GM12878 (cell line): ENCODE measurements at regions not wholly inside any gene's neighbourhood (a gene's known extent, or its start where the extent isn't known, plus 50 kb on each side); places are given as distances from the start of the nearest gene placed in this dataset.

ENCODE experiments used
- ATAC-seq: fragments of 200-7000 bp; cut with Tn5 transposase; 3 replicates; pipeline ENCODE4 v1.9.1; 2020; ENCODE audit warnings: mild to moderate bottlenecking, moderate library complexity
- BruUV-seq: library from RNA; stranded (reverse); fragments of 400-500 nt; replicated peaks from 2 replicates; lab custom pipeline; 2021; lab: Mats Ljungman, UMichigan
- CTCF ChIA-PET: fragments of 300-600 bp; sonication (Branson Sonifier 250); formaldehyde crosslinking; extraction: SDS; loops from one replicate; lab custom pipeline; 2021; ENCODE audit warnings: inconsistent platforms; lab: Yijun Ruan, JAX
- POLR2A ChIA-PET: fragments of 350-600 bp; formaldehyde crosslinking; extraction: SDS; loops from one replicate; lab custom pipeline; 2021; ENCODE audit warnings: inconsistent platforms; lab: Charles Lee
- RAD21 ChIA-PET: fragments of 300-600 bp; sonication (Branson Sonifier 250); formaldehyde crosslinking; loops from one replicate; lab custom pipeline; 2023; ENCODE audit warnings: antibody characterized with exemption; ENCODE audit not compliant: unreplicated experiment; lab: Charles Lee
- SMC1A ChIA-PET: fragments of 300-600 bp; sonication (Branson Sonifier 250); formaldehyde crosslinking; loops from one replicate; lab custom pipeline; 2023; ENCODE audit not compliant: unreplicated experiment, uncharacterized antibody; lab: Charles Lee
- DNase-seq: peaks from one replicate; pipeline ENCODE4 v3.0.0-alpha.2; 2011; ENCODE audit warnings: low read depth, low spot score
- FAIRE-seq: peaks from 3 replicates; lab custom pipeline; 2011; peaks lifted over from hg19 to GRCh38; lab: Jason Lieb, UNC
- H2AFZ ChIP-seq: 2 replicates; pipeline ENCODE4 v1.6.0; 2011; ENCODE audit warnings: low read depth, low read length, control low read depth; ENCODE audit not compliant: control insufficient read depth
- H3K27ac ChIP-seq: 2 replicates; pipeline ENCODE4 v1.5.1; 2011; ENCODE audit warnings: control low read depth; ENCODE audit not compliant: control insufficient read depth, insufficient read depth
- H3K27me3 ChIP-seq, 2 experiments: replicated peaks in 1 of 2; 2 replicates each; pipeline versions ENCODE4 v1.6.0 to v1.6.1; 2011; ENCODE audit warnings: low read length in 1 of 2; ENCODE audit not compliant: control insufficient read depth in 2 of 2, insufficient read depth in 2 of 2
- H3K36me3 ChIP-seq, 2 experiments: 2 replicates each; pipeline ENCODE4 v1.5.1; 2011; ENCODE audit warnings: low read length in 1 of 2; ENCODE audit not compliant: control insufficient read depth in 2 of 2, insufficient read depth in 2 of 2
- H3K4me1 ChIP-seq: 2 replicates; pipeline ENCODE4 v1.6.1; 2011; ENCODE audit warnings: mild to moderate bottlenecking, low read length, moderate library complexity, mixed read lengths; ENCODE audit not compliant: control insufficient read depth, insufficient read depth
- H3K4me2 ChIP-seq: 2 replicates; pipeline ENCODE4 v1.6.0; 2011; ENCODE audit warnings: control low read depth; ENCODE audit not compliant: control insufficient read depth, insufficient read depth
- H3K4me3 ChIP-seq: fragments of 200-600 bp; sonication (generic); 2 replicates; pipeline ENCODE4 v1.5.1; 2016
- H3K79me2 ChIP-seq: 2 replicates; pipeline ENCODE4 v1.6.0; 2011; ENCODE audit warnings: low read length; ENCODE audit not compliant: control insufficient read depth, insufficient read depth
- H3K9ac ChIP-seq: 2 replicates; pipeline ENCODE4 v1.8.0; 2011; ENCODE audit warnings: low read length, control low read depth, mixed read lengths; ENCODE audit not compliant: control insufficient read depth, insufficient read depth
- H3K9me3 ChIP-seq: replicated peaks from 3 replicates; pipeline ENCODE4 v1.5.1; 2011; ENCODE audit warnings: mild to moderate bottlenecking, low read length; ENCODE audit not compliant: control insufficient read depth, insufficient read depth
- H4K20me1 ChIP-seq: 2 replicates; pipeline ENCODE4 v1.6.0; 2011; ENCODE audit not compliant: control insufficient read depth, insufficient read depth
- ATF7 ChIP-seq: fragments of 450-650 bp; IDR thresholded peaks from 2 replicates; pipeline ENCODE4 v1.6.1; 2016; ENCODE audit warnings: low read depth, mild to moderate bottlenecking
- CREM ChIP-seq: IDR thresholded peaks from 2 replicates; pipeline ENCODE4 v1.6.1; 2014; ENCODE audit warnings: antibody characterized with exemption, low read depth
- ETV6 ChIP-seq, 2 experiments: fragments of 450-650 bp in 1 of 2; IDR thresholded peaks in 1 of 2; conservative IDR thresholded peaks in 1 of 2; 2 replicates each; pipeline ENCODE4 v1.6.1; 2014; ENCODE audit warnings: antibody characterized with exemption in 1 of 2, borderline replicate concordance in 1 of 2, low read depth in 1 of 2, mild to moderate bottlenecking in 1 of 2, moderate library complexity in 1 of 2
- HDGF ChIP-seq: fragments of 450-650 bp; IDR thresholded peaks from 2 replicates; pipeline ENCODE4 v1.6.1; 2016; ENCODE audit warnings: antibody characterized with exemption
- IKZF1 ChIP-seq: fragments of 450-650 bp; conservative IDR thresholded peaks from 2 replicates; pipeline ENCODE4 v1.6.1; 2017; ENCODE audit warnings: antibody characterized with exemption, mild to moderate bottlenecking
- LARP7 ChIP-seq: fragments of 450-650 bp; IDR thresholded peaks from 2 replicates; pipeline ENCODE4 v1.6.1; 2017; ENCODE audit warnings: mild to moderate bottlenecking
- NFYA ChIP-seq: IDR thresholded peaks from 2 replicates; pipeline ENCODE4 v1.6.1; 2011; ENCODE audit warnings: low read depth, mild to moderate bottlenecking, low read length, improper control_type of control experiment, borderline replicate concordance
- RAD21 ChIP-seq: IDR thresholded peaks from 2 replicates; pipeline ENCODE4 v1.6.1; 2011; ENCODE audit warnings: mild to moderate bottlenecking, low read depth, low read length, moderate library complexity; ENCODE audit not compliant: insufficient read depth
- RUNX3 ChIP-seq: IDR thresholded peaks from 2 replicates; pipeline ENCODE4 v1.6.1; 2012; ENCODE audit warnings: low read length, inconsistent platforms
- SP1 ChIP-seq: IDR thresholded peaks from one replicate; pipeline ENCODE4 v1.6.1; 2011; ENCODE audit warnings: low read depth, low read length
- TAF1 ChIP-seq: IDR thresholded peaks from 2 replicates; pipeline ENCODE4 v1.6.1; 2011; ENCODE audit warnings: mild to moderate bottlenecking, low read depth, low read length, borderline replicate concordance
- ZNF217 ChIP-seq: fragments of 450-650 bp; IDR thresholded peaks from 2 replicates; pipeline ENCODE4 v1.6.1; 2017; ENCODE audit warnings: antibody characterized with exemption, mild to moderate bottlenecking
- whole genome bisulfite sequencing: methylation state at CpG from one replicate; pipeline ENCODE4 v1.1.6; 2016; ENCODE audit warnings: low lambda C conversion rate; ENCODE audit not compliant: insufficient replicate concordance, insufficient coverage; ENCODE audit errors: missing lambda C conversion rate; 5-methylcytosine and 5-hydroxymethylcytosine counted together
- in situ Hi-C: fragments of 300-500 bp; cut with MboI; formaldehyde crosslinking; loops from 9 replicates; pipeline ENCODE4 v1.14.3; 2018; ENCODE audit warnings: mixed read lengths
- intact Hi-C: fragments of 100-400 bp; cut with micrococcal nuclease; formaldehyde crosslinking; loops from one replicate; pipeline ENCODE4 v1.14.2; 2022; ENCODE audit not compliant: unreplicated experiment
- TF ChIP-seq, protein P1 (sequence below): fragments of 450-650 bp; IDR thresholded peaks from 2 replicates; pipeline ENCODE4 v1.6.1; 2017; ENCODE audit warnings: mild to moderate bottlenecking, low read depth, inconsistent platforms; ENCODE audit not compliant: poor library complexity, severe bottlenecking
- TF ChIP-seq, protein P2 (sequence below): IDR thresholded peaks from 2 replicates; pipeline ENCODE4 v1.6.1; 2012; ENCODE audit warnings: low read length, inconsistent platforms

- H3K9ac ChIP-seq, result no peak overlapping the region
- H3K4me2 ChIP-seq, result no peak overlapping the region
- no peaks in the 10 kb centered on the region; a peak in 1 of 4 replicates for H3K27me3 ChIP-seq
- no peaks in the 10 kb centered on the region for H3K36me3 ChIP-seq
- CTCF ChIA-PET, result no interaction called here
- H3K4me1 ChIP-seq, result no peaks in the 10 kb centered on the region
- H3K27ac ChIP-seq, result no peak overlapping the region
- in situ Hi-C loops, result no loop called here
- ATAC-seq, result no peak
- SMC1A ChIA-PET, result interaction anchor here (1.1 kb wide), 1 partner anchor 9 kb away, joined by 3 read pairs; no protein-coding TSS in a partner anchor
- FAIRE-seq, result no peak
- no peaks in the 10 kb centered on the region for H3K79me2 ChIP-seq
- 35% methylated on average over 4 of the region's 4 CpGs for WGBS
- POLR2A ChIA-PET, result no interaction called here
- no peaks in the 10 kb centered on the region for H3K9me3 ChIP-seq
- DNase-seq, result no peak
- no peak overlapping the region for H2AFZ ChIP-seq
- no peak overlapping the region for H3K4me3 ChIP-seq
- no TSS peak for BruUV-seq
- TF ChIP-seq CREM, result no peak
- no peak for TF ChIP-seq SP1
- TF ChIP-seq RUNX3, result no peak
- TF ChIP-seq, protein P1, sequence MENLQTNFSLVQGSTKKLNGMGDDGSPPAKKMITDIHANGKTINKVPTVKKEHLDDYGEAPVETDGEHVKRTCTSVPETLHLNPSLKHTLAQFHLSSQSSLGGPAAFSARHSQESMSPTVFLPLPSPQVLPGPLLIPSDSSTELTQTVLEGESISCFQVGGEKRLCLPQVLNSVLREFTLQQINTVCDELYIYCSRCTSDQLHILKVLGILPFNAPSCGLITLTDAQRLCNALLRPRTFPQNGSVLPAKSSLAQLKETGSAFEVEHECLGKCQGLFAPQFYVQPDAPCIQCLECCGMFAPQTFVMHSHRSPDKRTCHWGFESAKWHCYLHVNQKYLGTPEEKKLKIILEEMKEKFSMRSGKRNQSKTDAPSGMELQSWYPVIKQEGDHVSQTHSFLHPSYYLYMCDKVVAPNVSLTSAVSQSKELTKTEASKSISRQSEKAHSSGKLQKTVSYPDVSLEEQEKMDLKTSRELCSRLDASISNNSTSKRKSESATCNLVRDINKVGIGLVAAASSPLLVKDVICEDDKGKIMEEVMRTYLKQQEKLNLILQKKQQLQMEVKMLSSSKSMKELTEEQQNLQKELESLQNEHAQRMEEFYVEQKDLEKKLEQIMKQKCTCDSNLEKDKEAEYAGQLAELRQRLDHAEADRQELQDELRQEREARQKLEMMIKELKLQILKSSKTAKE, result no peak
- TF ChIP-seq, protein P2, sequence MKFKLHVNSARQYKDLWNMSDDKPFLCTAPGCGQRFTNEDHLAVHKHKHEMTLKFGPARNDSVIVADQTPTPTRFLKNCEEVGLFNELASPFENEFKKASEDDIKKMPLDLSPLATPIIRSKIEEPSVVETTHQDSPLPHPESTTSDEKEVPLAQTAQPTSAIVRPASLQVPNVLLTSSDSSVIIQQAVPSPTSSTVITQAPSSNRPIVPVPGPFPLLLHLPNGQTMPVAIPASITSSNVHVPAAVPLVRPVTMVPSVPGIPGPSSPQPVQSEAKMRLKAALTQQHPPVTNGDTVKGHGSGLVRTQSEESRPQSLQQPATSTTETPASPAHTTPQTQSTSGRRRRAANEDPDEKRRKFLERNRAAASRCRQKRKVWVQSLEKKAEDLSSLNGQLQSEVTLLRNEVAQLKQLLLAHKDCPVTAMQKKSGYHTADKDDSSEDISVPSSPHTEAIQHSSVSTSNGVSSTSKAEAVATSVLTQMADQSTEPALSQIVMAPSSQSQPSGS, result no peak
- no peak for TF ChIP-seq TAF1
- no peak for TF ChIP-seq NFYA
- no peak for TF ChIP-seq IKZF1
- no peak for TF ChIP-seq ZNF217
- TF ChIP-seq HDGF, result no peak
- TF ChIP-seq RAD21, result no peak
- TF ChIP-seq ATF7, result no peak
- no peak for TF ChIP-seq ETV6 (conservative IDR thresholded peaks at IDR 0.05 in 1 of 2, IDR thresholded peaks at IDR 0.05 in 1 of 2; ENCODE audit: borderline replicate concordance in 1 of 2, low read depth in 1 of 2)
- TF ChIP-seq LARP7, result no peak
- TF ChIP-seq, all 136 proteins: peak for 0
- RAD21 ChIA-PET, result no interaction called here
- no peaks in the 10 kb centered on the region for H4K20me1 ChIP-seq
- intact Hi-C loops, result no loop called here
Measured at GRCh38 chr10:109790647-109791046, 132.7 kb downstream of the XPNPEP1 start.
